GM10266 (cell line): ENCODE measurements at regions not wholly inside any gene's neighbourhood (a gene's known extent, or its start where the extent isn't known, plus 50 kb on each side); places are given as distances from the start of the nearest gene placed in this dataset.

Experiments used
- DNase-seq: peaks from one replicate; pipeline ENCODE4 v3.0.0; 2012; ENCODE audit errors: extremely low spot score
- CTCF ChIP-seq: IDR thresholded peaks from 2 replicates; pipeline ENCODE4 v1.5.1; 2012; ENCODE audit warnings: mild to moderate bottlenecking, low read depth; ENCODE audit not compliant: control insufficient read depth, insufficient read depth; ENCODE audit errors: missing control alignments

GRCh38 chr2:42879121-42879705 is 86.8 kb upstream of the HAAO start:
- TF ChIP-seq CTCF: no peak
- no peak for DNase-seq

- peak; percentile 53 for DNase-seq
- TF ChIP-seq CTCF: no peak
Observed at GRCh38 chr2:42878581-42878980, 86.2 kb upstream of the HAAO start.

- no peak for DNase-seq
- no peak for TF ChIP-seq CTCF
Observed at GRCh38 chr2:42877936-42878335, 85.6 kb upstream of the HAAO start.

GRCh38 chr2:42877511-42877910 is 85.1 kb upstream of the HAAO start:
- TF ChIP-seq CTCF: no peak
- DNase-seq: no peak

GRCh38 chr2:42876326-42876751 is 84.0 kb upstream of the HAAO start:
- no peak for TF ChIP-seq CTCF
- DNase-seq: no peak

- no peak for DNase-seq
- TF ChIP-seq CTCF: no peak
Observed at GRCh38 chr2:42875880-42876279, 83.5 kb upstream of the HAAO start.

- no peak for DNase-seq
- TF ChIP-seq CTCF: no peak
Observed at GRCh38 chr2:42874949-42875801, 82.8 kb upstream of the HAAO start.
